ENCODE measurements at regions not wholly inside any gene's neighbourhood (a gene's known extent, or its start where the extent isn't known, plus 50 kb on each side); places are given as distances from the start of the nearest gene placed in this dataset.

DNA sequence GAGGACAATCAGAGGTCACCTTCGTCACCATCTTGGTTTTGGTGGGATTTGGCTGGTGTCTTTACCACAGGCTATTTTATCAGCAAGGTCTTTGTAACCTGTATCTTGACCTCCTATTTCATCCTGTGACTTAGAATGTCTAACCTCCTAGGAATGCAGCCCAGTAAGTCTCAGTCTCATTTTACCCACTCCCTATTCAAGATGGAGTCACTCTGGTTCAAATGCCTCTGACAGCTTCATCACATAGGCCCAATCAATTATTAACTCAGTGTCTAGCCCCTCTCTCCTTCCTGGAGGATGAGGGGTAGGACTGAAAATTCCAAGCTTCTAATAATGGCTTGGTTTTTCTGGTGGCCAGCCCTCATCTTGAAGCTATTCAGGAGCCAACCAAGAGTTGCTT, 111.4 kb upstream of the NAP1L1 start:
- Histone ChIP-seq H3K4me1 (no peaks in the 10 kb centered on the region), H3K27me3 (no peaks in the 10 kb centered on the region), H3K9ac (ENCODE audit: low read depth in 2 of 2, low read length in 2 of 2) (no peak overlapping the region), H3K27ac (no peak overlapping the region), H3K9me3 (no peaks in the 10 kb centered on the region), H3K36me3 (no peaks in the 10 kb centered on the region), H3K4me3 (no peak overlapping the region)
- intact Hi-C loops (cut with DNase I): no loop called here
- TF ChIP-seq, protein P1, sequence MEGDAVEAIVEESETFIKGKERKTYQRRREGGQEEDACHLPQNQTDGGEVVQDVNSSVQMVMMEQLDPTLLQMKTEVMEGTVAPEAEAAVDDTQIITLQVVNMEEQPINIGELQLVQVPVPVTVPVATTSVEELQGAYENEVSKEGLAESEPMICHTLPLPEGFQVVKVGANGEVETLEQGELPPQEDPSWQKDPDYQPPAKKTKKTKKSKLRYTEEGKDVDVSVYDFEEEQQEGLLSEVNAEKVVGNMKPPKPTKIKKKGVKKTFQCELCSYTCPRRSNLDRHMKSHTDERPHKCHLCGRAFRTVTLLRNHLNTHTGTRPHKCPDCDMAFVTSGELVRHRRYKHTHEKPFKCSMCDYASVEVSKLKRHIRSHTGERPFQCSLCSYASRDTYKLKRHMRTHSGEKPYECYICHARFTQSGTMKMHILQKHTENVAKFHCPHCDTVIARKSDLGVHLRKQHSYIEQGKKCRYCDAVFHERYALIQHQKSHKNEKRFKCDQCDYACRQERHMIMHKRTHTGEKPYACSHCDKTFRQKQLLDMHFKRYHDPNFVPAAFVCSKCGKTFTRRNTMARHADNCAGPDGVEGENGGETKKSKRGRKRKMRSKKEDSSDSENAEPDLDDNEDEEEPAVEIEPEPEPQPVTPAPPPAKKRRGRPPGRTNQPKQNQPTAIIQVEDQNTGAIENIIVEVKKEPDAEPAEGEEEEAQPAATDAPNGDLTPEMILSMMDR (IDR thresholded peaks at IDR 0.05): no peak
- DNase-seq: no peak

DNA sequence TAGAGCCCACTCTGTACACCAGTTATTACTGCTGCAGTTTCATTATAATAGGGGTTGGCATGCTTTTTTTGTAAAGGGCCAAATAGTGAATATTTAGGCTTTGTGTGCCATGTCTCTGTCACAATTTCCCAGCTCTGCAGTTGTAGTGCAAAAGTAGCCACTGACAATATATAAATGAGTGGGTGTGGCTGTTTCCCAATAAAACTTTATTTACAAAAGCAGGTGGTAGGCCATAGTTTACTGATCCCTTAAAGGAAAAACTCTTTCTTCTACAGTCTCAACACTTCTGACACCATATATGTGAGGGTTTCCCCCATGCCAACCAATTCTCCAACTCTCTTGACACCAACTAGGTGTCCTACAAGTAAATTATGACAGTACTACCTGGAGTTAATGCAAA, 110.2 kb upstream of the NAP1L1 start:
- H3K9ac ChIP-seq (ENCODE audit: low read depth in 2 of 2, low read length in 2 of 2): no peak overlapping the region

DNA sequence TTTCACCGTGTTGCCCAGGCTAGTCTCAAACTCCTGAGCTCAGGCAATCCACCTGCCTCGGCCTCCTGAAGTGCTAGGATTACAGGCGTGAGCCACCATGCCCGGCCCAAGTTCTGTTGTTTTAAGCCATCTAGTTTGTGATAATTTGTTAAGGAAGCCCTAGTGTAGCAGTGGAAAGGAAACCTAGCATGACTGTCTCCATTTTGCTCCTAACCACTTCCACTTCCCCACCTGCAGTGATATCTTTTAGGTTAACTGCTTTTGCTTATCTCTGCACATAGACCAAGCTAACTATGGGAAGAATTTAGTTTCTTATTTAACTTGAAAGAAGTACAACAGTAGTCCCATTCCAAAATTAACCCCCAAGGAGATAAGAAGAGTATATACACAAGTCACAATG, 109.5 kb upstream of the NAP1L1 start:
- TF ChIP-seq, protein P1 (IDR thresholded peaks at IDR 0.05): no peak

More for the DNA sequence above, 110.2 kb upstream of the NAP1L1 start:
- TF ChIP-seq, protein P1 (IDR thresholded peaks at IDR 0.05): no peak
- Histone ChIP-seq H3K36me3 (no peaks in the 10 kb centered on the region), H3K9me3 (no peaks in the 10 kb centered on the region), H3K27me3 (no peaks in the 10 kb centered on the region), H3K4me3 (no peak overlapping the region), H3K27ac (no peak overlapping the region), H3K4me1 (no peaks in the 10 kb centered on the region)
- intact Hi-C loops (cut with DNase I): no loop called here
- DNase-seq: no peak

DNA sequence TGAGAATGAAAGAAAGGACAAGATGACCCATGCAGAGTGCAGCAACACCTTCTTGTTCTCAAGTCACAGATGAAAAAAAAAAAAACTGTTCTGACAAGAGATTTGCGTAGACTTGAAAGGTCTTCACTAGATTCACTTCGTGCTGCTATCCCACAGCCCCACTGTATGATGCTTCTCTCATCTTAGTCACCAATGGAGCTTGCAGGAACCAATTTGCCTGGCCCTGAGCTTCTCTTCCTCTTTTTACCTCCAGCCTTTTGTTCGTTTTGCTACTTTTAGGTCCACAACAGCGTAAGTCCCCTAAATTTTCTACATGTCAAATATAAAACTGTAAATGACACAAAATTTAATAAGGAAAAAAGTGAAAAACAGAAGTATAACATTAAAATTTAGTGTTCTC, 107.9 kb upstream of the NAP1L1 start:
- intact Hi-C loops (cut with DNase I): no loop called here
- H3K4me3 ChIP-seq: no peak overlapping the region
- no peak overlapping the region for H3K9ac ChIP-seq (ENCODE audit: low read depth in 2 of 2, low read length in 2 of 2)
- no peaks in the 10 kb centered on the region for H3K36me3 ChIP-seq
- TF ChIP-seq, protein P1 (IDR thresholded peaks at IDR 0.05): no peak
- no peak overlapping the region for H3K27ac ChIP-seq
- DNase-seq: no peak
- H3K4me1 ChIP-seq: no peaks in the 10 kb centered on the region
- no peaks in the 10 kb centered on the region for H3K9me3 ChIP-seq
- H3K27me3 ChIP-seq: no peaks in the 10 kb centered on the region

More for the DNA sequence above, 109.5 kb upstream of the NAP1L1 start:
- Histone ChIP-seq H3K9ac (ENCODE audit: low read depth in 2 of 2, low read length in 2 of 2) (no peak overlapping the region), H3K27me3 (no peaks in the 10 kb centered on the region), H3K9me3 (no peaks in the 10 kb centered on the region), H3K27ac (no peak overlapping the region), H3K36me3 (no peaks in the 10 kb centered on the region), H3K4me1 (no peaks in the 10 kb centered on the region), H3K4me3 (no peak overlapping the region)
- intact Hi-C loops (cut with DNase I): no loop called here
- no peak for DNase-seq

DNA sequence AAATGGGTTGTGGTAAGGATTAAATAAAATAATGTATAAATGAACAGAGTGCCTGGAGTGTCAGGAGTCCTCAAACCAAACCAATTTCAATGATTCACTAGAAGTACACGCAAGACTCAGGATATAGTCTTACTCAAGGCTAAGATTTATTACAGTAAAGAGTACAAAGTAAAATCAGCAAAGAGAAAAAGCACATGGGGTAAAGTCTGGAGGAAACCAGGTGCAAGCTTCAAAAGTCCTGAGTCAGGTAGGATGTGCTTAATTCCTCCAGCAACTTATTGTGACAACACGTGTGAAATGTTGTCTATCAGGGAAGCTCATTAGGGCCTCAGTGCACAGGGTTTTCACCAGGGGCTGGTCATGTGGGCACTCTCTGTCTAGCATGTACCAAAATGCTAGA, 105.8 kb upstream of the NAP1L1 start:
- Histone ChIP-seq H3K36me3 (no peaks in the 10 kb centered on the region), H3K27ac (no peak overlapping the region), H3K27me3 (no peaks in the 10 kb centered on the region), H3K9ac (ENCODE audit: low read depth in 2 of 2, low read length in 2 of 2) (no peak overlapping the region), H3K4me3 (no peak overlapping the region), H3K9me3 (no peaks in the 10 kb centered on the region), H3K4me1 (no peaks in the 10 kb centered on the region)
- TF ChIP-seq, protein P1 (IDR thresholded peaks at IDR 0.05): no peak
- intact Hi-C loops (cut with DNase I): no loop called here
- DNase-seq: no peak

DNA sequence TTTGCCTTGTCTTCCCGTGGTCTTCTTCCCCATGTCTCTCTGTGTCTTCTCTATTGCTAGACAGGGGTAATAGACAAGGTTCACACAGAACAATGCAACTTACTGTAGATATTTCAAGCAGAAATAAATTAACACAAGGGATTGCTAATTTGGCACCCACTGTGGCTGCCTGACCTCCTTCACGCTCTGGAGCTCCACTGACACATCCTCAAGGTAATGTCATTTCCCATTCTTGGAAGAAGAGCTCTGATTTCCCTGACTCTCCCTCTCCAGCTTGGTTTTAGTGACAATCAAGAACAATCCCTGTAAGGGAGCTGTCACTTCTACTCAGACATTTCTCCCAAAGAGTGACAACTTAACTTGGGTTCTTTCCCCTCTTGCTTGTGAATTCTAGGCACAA, 105.4 kb upstream of the NAP1L1 start:
- H3K4me1 ChIP-seq: no peaks in the 10 kb centered on the region
- intact Hi-C loops (cut with DNase I): no loop called here

More for the DNA sequence above, 105.4 kb upstream of the NAP1L1 start:
- no peaks in the 10 kb centered on the region for H3K36me3 ChIP-seq
- no peak overlapping the region for H3K27ac ChIP-seq
- no peak overlapping the region for H3K9ac ChIP-seq (ENCODE audit: low read depth in 2 of 2, low read length in 2 of 2)
- no peak for DNase-seq
- H3K4me3 ChIP-seq: no peak overlapping the region
- no peaks in the 10 kb centered on the region for H3K9me3 ChIP-seq
- H3K27me3 ChIP-seq: no peaks in the 10 kb centered on the region
- TF ChIP-seq, protein P1 (IDR thresholded peaks at IDR 0.05): no peak

All from colonic mucosa (tissue), 4 donors.